K562 (cell line): ENCODE measurements at regions not wholly inside any gene's neighbourhood (a gene's known extent, or its start where the extent isn't known, plus 50 kb on each side); places are given as distances from the start of the nearest gene placed in this dataset.

Experiments
- ARID1B ChIP-seq: fragments of 450-650 bp; IDR thresholded peaks from 2 replicates; pipeline ENCODE4 v1.6.1; 2016; ENCODE audit warnings: antibody characterized with exemption, mild to moderate bottlenecking, inconsistent platforms
- CBFA2T2 ChIP-seq: fragments of 450-650 bp; conservative IDR thresholded peaks from 2 replicates; pipeline ENCODE4 v1.6.1; 2017; ENCODE audit warnings: mild to moderate bottlenecking
- CHD7 ChIP-seq: fragments of 200-600 bp; sonication (generic); IDR thresholded peaks from one replicate; pipeline ENCODE4 v1.6.1; 2012; ENCODE audit warnings: mild to moderate bottlenecking, low read depth, low read length, inconsistent platforms
- CTBP1 ChIP-seq: fragments of 450-650 bp; IDR thresholded peaks from 2 replicates; pipeline ENCODE4 v1.6.1; 2016; ENCODE audit warnings: borderline replicate concordance
- CXXC5 ChIP-seq: fragments of 250-450 bp; sonication (Bioruptor Pico); IDR thresholded peaks from 2 replicates; pipeline ENCODE4 v1.8.0; 2022; ENCODE audit warnings: inconsistent platforms, mild to moderate bottlenecking, moderate library complexity
- HDAC2 ChIP-seq: fragments of 450-650 bp; IDR thresholded peaks from 2 replicates; pipeline ENCODE4 v1.6.1; 2016; ENCODE audit warnings: mild to moderate bottlenecking
- HMG20B ChIP-seq: fragments of 250-450 bp; sonication (Bioruptor Pico); IDR thresholded peaks from 2 replicates; pipeline ENCODE4 v1.5.0; 2021; ENCODE audit warnings: mild to moderate bottlenecking
- NCOA2 ChIP-seq, 2 experiments: fragments of 450-650 bp; IDR thresholded peaks; 2 replicates each; pipeline ENCODE4 v1.6.1; 2018; ENCODE audit warnings: mild to moderate bottlenecking in 2 of 2, moderate library complexity in 1 of 2; ENCODE audit not compliant: partially characterized antibody in 2 of 2
- NFIC ChIP-seq: fragments of 450-650 bp; IDR thresholded peaks from 2 replicates; pipeline ENCODE4 v1.6.1; 2017; ENCODE audit warnings: mild to moderate bottlenecking, inconsistent platforms
- NR2C1 ChIP-seq, 2 experiments: fragments of 450-650 bp; IDR thresholded peaks; 2 replicates each; pipeline ENCODE4 v1.6.1; 2017; ENCODE audit warnings: mild to moderate bottlenecking in 2 of 2, antibody characterized with exemption in 1 of 2, inconsistent platforms in 1 of 2, missing compliant biosample characterization in 1 of 2, missing genetic modification characterization in 1 of 2
- SMARCA4 ChIP-seq: fragments of 450-650 bp; IDR thresholded peaks from 2 replicates; pipeline ENCODE4 v1.6.1; 2016
- STAT5B ChIP-seq: fragments of 250-450 bp; sonication (Bioruptor Pico); IDR thresholded peaks from 2 replicates; pipeline ENCODE4 v1.8.0; 2021; ENCODE audit warnings: mild to moderate bottlenecking, inconsistent platforms
- VEZF1 ChIP-seq: fragments of 200-800 bp; sonication (Bioruptor generic); IDR thresholded peaks from 2 replicates; pipeline ENCODE4 v1.6.1; 2017; ENCODE audit warnings: missing genetic modification characterization, missing compliant biosample characterization
- ZC3H11A ChIP-seq: IDR thresholded peaks from 2 replicates; pipeline ENCODE4 v1.6.1; 2012; ENCODE audit warnings: low read depth, low read length, improper control_type of control experiment
- ZNF140 ChIP-seq: fragments of 250-450 bp; sonication (Bioruptor Pico); IDR thresholded peaks from 2 replicates; pipeline ENCODE4 v1.8.0; 2021; ENCODE audit warnings: moderate library complexity, mild to moderate bottlenecking, inconsistent platforms
- ZNF175 ChIP-seq: fragments of 200-800 bp; sonication (Bioruptor generic); IDR thresholded peaks from 2 replicates; pipeline ENCODE4 v1.6.1; 2016; ENCODE audit warnings: low read depth, mild to moderate bottlenecking, missing genetic modification characterization, missing compliant biosample characterization
- TF ChIP-seq, protein P1 (sequence below): fragments of 450-650 bp; IDR thresholded peaks from 2 replicates; pipeline ENCODE4 v1.6.1; 2017; ENCODE audit warnings: mild to moderate bottlenecking, moderate library complexity

DNA sequence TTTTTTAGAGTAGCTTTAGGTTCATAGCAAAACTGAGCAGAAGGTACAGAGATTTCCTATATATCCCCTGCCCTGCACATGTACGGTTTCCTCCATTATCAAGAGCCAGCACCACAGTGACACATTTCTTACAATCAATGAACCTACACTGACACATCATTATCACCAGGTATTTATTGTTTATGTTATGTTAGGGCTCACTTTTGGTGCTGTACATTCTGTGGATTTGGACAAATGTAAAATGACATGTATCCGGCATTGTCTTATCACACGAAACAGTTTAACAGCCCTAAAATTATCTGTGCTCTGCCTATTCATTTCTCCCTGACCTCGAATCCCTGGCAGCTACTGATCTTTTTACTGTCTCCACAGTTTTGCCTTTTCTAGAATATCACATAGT is 93.7 kb upstream of the DPH5 start (continued):
- TF ChIP-seq NR2C1 (IDR thresholded peaks at IDR 0.05) (no peak), NR2C1 (tag; IDR thresholded peaks at IDR 0.05) (no peak), CHD7 (no peak), HDAC2 (peak; percentile 63; the same call in 1 of the 2 replicates), CXXC5 (CRISPR knock-in tag) (no peak), CTBP1 (no peak), ZNF175 (CRISPR knock-in tag) (no peak), STAT5B (no peak), ZNF140 (CRISPR knock-in tag) (no peak), CBFA2T2 (peak; percentile 90), HMG20B (CRISPR knock-in tag) (no peak), NFIC (peak; percentile 71), VEZF1 (no peak), ARID1B (peak; percentile 91), ZC3H11A (no peak), SMARCA4 (peak; percentile 69), NCOA2 (IDR thresholded peaks at IDR 0.05; ENCODE audit: partially characterized antibody in 2 of 2) (peak; percentile 6 to 63)
- TF ChIP-seq, protein P1, sequence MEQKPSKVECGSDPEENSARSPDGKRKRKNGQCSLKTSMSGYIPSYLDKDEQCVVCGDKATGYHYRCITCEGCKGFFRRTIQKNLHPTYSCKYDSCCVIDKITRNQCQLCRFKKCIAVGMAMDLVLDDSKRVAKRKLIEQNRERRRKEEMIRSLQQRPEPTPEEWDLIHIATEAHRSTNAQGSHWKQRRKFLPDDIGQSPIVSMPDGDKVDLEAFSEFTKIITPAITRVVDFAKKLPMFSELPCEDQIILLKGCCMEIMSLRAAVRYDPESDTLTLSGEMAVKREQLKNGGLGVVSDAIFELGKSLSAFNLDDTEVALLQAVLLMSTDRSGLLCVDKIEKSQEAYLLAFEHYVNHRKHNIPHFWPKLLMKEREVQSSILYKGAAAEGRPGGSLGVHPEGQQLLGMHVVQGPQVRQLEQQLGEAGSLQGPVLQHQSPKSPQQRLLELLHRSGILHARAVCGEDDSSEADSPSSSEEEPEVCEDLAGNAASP = no peak
